HEK293 (cell line): ENCODE measurements at regions not wholly inside any gene's neighbourhood (a gene's known extent, or its start where the extent isn't known, plus 50 kb on each side); places are given as distances from the start of the nearest gene placed in this dataset.

Source experiments
- KLF1 ChIP-seq: fragments of 450-650 bp; formaldehyde crosslinking; IDR thresholded peaks from 2 replicates; pipeline ENCODE4 v1.5.1; 2016; ENCODE audit warnings: missing biosample characterization, missing genetic modification characterization
- YY2 ChIP-seq: fragments of 450-650 bp; formaldehyde crosslinking; IDR thresholded peaks from 2 replicates; pipeline ENCODE4 v1.5.1; 2016; ENCODE audit warnings: missing biosample characterization, missing genetic modification characterization
- ZFP3 ChIP-seq: fragments of 450-650 bp; formaldehyde crosslinking; IDR thresholded peaks from 2 replicates; pipeline ENCODE4 v1.5.1; 2016; ENCODE audit warnings: low read depth, missing biosample characterization, missing genetic modification characterization
- ZNF19 ChIP-seq: fragments of 450-650 bp; formaldehyde crosslinking; IDR thresholded peaks from 2 replicates; pipeline ENCODE4; 2016; ENCODE audit warnings: missing biosample characterization, missing genetic modification characterization, low read depth
- ZNF623 ChIP-seq: fragments of 450-650 bp; formaldehyde crosslinking; IDR thresholded peaks from 2 replicates; pipeline ENCODE4 v1.5.1; 2016; ENCODE audit warnings: missing biosample characterization, missing genetic modification characterization
- TF ChIP-seq, protein P1 (sequence below): fragments of 450-650 bp; formaldehyde crosslinking; IDR thresholded peaks from 2 replicates; pipeline ENCODE4 v1.5.1; 2016; ENCODE audit warnings: missing biosample characterization, missing genetic modification characterization
- TF ChIP-seq, protein P2 (sequence below): fragments of 450-650 bp; formaldehyde crosslinking; IDR thresholded peaks from 2 replicates; pipeline ENCODE4 v1.5.1; 2016; ENCODE audit warnings: missing biosample characterization, missing genetic modification characterization
- TF ChIP-seq, protein P3 (sequence below): fragments of 450-650 bp; formaldehyde crosslinking; IDR thresholded peaks from 2 replicates; pipeline ENCODE4 v1.5.1; 2016; ENCODE audit warnings: missing biosample characterization, missing genetic modification characterization
- TF ChIP-seq, protein P4 (sequence below): fragments of 450-650 bp; formaldehyde crosslinking; IDR thresholded peaks from 2 replicates; pipeline ENCODE4 v1.5.1; 2016; ENCODE audit warnings: missing biosample characterization, missing genetic modification characterization

DNA sequence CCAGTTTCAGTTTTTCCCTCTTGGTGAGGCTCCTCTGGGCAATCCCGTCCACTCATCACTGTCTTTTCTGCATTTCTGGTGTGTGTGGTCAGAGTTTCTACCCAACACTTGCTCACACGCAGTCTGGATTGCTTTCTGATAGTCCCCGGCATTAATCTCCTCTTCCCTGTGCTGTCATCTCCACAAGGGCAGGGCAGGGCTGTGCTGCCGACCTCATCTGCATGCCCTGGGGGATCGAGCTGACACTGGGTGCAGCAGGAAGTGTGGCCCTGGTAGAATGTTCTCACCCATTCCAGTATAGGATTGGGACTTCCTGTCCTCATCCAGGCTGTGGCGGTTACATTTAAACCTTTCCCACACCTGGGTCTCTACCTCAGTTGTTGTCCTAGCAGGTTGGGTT, 80.0 kb upstream of the FAM136A start:
- TF ChIP-seq, protein P1, sequence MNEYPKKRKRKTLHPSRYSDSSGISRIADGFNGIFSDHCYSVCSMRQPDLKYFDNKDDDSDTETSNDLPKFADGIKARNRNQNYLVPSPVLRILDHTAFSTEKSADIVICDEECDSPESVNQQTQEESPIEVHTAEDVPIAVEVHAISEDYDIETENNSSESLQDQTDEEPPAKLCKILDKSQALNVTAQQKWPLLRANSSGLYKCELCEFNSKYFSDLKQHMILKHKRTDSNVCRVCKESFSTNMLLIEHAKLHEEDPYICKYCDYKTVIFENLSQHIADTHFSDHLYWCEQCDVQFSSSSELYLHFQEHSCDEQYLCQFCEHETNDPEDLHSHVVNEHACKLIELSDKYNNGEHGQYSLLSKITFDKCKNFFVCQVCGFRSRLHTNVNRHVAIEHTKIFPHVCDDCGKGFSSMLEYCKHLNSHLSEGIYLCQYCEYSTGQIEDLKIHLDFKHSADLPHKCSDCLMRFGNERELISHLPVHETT (tag by site-specific recombination): no peak
- TF ChIP-seq ZFP3 (tag by site-specific recombination): no peak
- TF ChIP-seq, protein P2, sequence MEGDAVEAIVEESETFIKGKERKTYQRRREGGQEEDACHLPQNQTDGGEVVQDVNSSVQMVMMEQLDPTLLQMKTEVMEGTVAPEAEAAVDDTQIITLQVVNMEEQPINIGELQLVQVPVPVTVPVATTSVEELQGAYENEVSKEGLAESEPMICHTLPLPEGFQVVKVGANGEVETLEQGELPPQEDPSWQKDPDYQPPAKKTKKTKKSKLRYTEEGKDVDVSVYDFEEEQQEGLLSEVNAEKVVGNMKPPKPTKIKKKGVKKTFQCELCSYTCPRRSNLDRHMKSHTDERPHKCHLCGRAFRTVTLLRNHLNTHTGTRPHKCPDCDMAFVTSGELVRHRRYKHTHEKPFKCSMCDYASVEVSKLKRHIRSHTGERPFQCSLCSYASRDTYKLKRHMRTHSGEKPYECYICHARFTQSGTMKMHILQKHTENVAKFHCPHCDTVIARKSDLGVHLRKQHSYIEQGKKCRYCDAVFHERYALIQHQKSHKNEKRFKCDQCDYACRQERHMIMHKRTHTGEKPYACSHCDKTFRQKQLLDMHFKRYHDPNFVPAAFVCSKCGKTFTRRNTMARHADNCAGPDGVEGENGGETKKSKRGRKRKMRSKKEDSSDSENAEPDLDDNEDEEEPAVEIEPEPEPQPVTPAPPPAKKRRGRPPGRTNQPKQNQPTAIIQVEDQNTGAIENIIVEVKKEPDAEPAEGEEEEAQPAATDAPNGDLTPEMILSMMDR (tag by site-specific recombination): no peak
- TF ChIP-seq YY2 (tag by site-specific recombination): no peak
- TF ChIP-seq ZNF19 (tag by site-specific recombination): no peak
- TF ChIP-seq, protein P3, sequence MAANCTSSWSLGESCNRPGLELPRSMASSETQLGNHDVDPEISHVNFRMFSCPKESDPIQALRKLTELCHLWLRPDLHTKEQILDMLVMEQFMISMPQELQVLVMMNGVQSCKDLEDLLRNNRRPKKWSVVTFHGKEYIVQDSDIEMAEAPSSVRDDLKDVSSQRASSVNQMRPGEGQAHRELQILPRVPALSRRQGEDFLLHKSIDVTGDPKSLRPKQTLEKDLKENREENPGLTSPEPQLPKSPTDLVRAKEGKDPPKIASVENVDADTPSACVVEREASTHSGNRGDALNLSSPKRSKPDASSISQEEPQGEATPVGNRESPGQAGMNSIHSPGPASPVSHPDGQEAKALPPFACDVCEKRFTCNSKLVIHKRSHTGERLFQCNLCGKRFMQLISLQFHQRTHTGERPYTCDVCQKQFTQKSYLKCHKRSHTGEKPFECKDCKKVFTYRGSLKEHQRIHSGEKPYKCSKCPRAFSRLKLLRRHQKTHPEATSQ (tag by site-specific recombination): no peak
- no peak for TF ChIP-seq ZNF623 (tag by site-specific recombination)
- TF ChIP-seq KLF1 (tag by site-specific recombination): no peak
- TF ChIP-seq, protein P4, sequence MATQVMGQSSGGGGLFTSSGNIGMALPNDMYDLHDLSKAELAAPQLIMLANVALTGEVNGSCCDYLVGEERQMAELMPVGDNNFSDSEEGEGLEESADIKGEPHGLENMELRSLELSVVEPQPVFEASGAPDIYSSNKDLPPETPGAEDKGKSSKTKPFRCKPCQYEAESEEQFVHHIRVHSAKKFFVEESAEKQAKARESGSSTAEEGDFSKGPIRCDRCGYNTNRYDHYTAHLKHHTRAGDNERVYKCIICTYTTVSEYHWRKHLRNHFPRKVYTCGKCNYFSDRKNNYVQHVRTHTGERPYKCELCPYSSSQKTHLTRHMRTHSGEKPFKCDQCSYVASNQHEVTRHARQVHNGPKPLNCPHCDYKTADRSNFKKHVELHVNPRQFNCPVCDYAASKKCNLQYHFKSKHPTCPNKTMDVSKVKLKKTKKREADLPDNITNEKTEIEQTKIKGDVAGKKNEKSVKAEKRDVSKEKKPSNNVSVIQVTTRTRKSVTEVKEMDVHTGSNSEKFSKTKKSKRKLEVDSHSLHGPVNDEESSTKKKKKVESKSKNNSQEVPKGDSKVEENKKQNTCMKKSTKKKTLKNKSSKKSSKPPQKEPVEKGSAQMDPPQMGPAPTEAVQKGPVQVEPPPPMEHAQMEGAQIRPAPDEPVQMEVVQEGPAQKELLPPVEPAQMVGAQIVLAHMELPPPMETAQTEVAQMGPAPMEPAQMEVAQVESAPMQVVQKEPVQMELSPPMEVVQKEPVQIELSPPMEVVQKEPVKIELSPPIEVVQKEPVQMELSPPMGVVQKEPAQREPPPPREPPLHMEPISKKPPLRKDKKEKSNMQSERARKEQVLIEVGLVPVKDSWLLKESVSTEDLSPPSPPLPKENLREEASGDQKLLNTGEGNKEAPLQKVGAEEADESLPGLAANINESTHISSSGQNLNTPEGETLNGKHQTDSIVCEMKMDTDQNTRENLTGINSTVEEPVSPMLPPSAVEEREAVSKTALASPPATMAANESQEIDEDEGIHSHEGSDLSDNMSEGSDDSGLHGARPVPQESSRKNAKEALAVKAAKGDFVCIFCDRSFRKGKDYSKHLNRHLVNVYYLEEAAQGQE (tag by site-specific recombination): no peak
